GM19025 (cell line): ENCODE measurements at regions not wholly inside any gene's neighbourhood (a gene's known extent, or its start where the extent isn't known, plus 50 kb on each side); places are given as distances from the start of the nearest gene placed in this dataset.
"Not testable (repeated sequence)": the region's sequence is repeated elsewhere in the genome, so short reads cannot be mapped to it uniquely, and the experiment has no call there.

ENCODE experiments used
- ATAC-seq: cut with Tn5 transposase; IDR thresholded peaks from one replicate; pipeline ENCODE4 v1.9.1; 2021; ENCODE audit warnings: mild to moderate bottlenecking, low read depth, moderate library complexity; ENCODE audit not compliant: unreplicated experiment

GRCh38 chr12:47413806-47414205 is 292.0 kb downstream of the RPAP3 start:
- no peak for ATAC-seq

- ATAC-seq = no peak
These were observed 293.1 kb downstream of the RPAP3 start for GRCh38 chr12:47412601-47413236.

DNA sequence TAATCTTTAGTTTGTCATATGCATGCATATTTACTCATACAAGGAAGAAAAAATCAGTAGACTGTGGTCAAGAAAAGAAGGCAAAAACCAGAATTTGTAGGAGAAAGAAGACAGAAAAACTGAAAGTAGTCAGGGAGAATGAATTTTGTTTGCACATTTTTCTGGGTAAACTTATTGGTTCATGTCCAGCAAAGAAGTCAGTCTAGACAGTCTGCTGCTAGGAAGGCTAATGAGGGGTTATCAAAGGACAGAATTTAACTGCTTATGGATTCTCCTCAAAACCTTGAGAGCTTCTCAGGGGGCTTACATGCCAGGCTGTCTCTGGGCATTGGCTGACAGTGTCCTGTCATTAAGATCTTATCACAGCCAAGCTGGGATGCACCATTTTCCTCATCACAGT is 293.9 kb downstream of the RPAP3 start:
- no peak for ATAC-seq

DNA sequence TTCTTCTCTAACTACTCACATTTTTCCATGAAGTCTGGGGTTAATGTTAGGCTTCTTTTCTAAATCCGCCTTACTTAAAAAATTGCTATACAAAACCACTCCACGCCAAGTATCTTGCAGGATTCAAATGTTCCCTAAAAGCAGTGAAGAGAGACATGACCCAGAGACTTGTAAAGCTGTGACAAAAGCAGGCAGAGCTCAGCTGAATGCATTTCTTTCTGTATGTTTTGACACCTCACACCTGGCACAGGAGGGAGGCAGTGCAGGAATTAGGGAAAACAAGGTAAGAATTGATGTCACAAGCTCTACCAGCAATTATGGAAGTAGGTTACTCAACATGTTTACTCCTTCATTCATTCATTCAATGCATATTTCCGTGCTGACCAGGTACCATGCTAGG is 295.0 kb downstream of the RPAP3 start:
- ATAC-seq = no peak

- ATAC-seq = no peak
These were observed 295.4 kb downstream of the RPAP3 start for GRCh38 chr12:47410383-47410782.

DNA sequence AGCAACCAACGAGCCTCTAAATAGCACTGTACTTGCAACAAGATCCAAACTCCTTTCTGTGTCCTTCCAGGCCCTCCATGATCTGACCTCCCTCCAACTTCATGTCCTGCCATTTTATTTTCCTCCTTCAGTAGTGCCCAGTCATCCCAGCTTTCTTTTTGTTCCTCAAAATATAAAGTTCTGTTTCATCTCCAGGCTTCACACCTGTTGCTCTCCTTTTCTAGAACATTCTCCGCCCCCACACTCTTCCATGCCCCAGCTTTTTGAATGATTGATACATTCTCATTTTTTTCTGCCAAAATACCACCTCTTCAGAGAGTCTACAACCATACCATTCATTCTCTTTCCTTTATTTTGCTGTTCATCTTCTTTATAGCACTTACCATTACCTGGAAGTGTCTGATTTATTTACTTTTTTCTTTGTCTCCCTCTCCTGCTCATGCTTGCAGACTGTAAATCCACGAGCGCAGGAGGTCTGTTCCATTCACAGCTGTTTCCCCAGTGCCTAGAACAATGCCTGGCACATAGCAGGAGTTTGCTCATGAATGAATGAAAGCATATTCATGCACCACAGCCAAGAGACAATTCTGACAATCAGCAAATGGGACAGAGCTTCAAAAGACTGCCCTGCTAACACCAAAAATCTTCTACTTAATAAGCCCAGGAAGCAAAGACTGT is 296.4 kb downstream of the RPAP3 start:
- ATAC-seq = no peak

DNA sequence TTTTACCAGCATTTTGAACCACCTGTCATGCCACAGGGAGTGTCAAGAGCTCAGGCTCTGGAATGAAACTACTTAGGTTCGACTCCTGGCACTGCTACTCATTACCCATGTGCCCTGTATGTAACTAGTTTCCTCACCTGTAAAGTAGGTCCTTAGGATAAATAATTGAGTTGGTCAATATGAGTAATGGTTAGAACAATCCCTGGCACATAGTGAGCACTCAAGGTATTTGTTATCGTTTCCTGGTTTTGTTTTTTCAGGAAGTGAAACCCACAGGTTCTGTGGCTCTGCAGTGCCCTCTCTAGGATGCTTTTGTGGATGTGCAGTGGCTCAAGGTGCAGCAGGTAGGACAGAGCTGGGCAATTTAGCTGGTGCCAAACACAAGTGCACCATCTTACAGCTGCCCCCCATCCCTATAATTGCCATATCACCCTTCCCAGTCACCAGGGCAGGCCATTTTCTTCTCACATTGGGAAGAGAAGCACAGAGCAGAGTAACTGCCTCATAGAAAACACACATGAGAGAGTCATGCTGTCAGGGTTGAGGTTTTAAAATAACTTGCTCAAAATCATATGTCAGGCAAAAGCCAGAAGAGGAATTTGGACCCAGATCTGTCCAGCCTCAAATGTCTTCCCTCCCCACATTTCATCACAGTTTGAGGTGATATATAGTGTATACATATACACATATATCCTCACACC is 297.5 kb downstream of the RPAP3 start:
- peak; percentile 81 for ATAC-seq

- no peak for ATAC-seq
These were observed 298.2 kb downstream of the RPAP3 start for GRCh38 chr12:47407463-47408129.

GRCh38 chr12:47403681-47404080 is 302.1 kb downstream of the RPAP3 start:
- ATAC-seq = no peak

DNA sequence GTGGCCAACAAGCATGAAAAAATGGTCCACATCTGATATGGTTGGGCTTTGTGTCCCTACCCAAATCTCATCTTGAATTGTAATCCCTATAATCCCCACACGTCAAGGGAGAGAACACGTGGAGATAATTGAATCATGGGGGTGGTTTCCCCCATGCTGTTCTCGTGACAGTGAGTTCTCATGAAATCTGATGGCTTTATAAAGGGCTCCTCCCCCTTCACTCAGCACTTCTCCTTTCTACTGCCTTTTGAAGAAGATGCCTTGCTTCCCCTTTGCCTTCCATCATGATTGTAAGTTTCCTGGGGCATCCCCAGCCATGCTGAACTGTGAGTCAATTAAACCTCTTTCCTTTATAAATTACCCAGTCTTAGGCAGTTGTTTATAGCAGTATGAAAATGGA is 304.6 kb downstream of the RPAP3 start:
- ATAC-seq = not testable (repeated sequence)

DNA sequence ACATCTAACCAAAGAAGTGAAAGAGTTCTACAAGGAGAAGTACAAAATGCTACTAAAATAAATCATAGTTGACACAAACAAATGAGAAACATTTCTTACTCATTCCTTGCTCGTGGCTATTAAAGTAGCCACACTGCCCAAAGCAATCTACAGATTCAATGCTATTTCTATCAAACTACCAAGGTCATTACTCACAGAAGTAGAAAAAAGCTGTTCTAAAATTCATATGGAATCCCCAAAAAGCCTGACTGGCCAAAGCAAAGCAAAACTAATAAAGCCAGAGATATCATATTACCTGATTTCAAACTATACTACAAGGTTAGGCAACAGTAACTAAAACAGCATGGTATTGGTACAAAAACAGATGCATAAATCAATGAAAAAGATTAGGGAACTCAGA is 305.6 kb downstream of the RPAP3 start:
- no peak for ATAC-seq

DNA sequence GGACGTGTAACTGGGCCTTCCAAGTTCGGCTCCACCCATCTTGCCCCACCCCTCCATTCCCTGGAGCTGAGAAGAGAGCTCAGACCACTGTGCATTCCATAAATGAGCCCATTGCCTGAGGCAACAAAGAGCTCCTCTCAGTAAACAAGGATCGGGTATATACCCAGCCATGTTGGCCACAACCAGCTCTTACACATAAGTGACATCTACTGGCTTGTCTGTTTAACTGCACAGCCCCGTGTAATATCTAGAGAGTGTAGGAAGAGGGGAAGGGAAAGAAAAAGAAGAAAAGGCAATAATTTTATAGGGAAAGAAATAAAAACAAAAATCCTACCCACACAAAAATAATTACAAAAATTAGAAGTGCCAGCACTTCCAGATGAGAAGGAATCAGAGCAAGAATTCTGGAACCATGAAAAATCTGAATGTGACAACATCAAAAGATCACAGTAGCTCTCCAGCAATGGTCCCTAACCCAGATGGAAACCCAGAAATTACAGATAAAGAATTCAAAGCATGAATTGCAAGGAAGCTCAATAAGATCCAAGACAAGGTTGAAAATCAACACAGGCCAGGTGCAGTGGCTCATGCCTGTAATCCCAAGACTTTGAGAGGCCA is 308.1 kb downstream of the RPAP3 start:
- ATAC-seq = no peak

- ATAC-seq = no peak
These were observed 308.7 kb downstream of the RPAP3 start for GRCh38 chr12:47396902-47397663.

DNA sequence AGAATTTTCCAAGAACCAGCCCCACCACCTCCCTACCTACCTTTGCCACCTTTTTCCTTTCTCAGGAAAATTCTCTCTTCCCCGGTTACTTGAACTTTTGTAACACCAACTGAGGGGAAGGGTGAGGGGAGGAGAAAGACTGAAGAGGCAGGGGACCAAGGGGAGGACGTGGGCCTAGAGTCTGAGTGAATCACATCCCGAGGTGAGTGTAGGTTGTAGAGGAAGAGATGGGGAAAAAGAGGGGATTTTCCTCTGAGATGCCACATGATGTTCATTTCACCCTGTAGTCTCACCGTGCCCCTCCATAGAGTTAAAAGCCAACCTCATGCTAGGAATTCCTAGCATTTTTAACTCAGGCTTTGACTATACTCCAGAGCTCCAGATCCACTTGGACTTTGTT is 311.8 kb downstream of the RPAP3 start:
- no peak for ATAC-seq

DNA sequence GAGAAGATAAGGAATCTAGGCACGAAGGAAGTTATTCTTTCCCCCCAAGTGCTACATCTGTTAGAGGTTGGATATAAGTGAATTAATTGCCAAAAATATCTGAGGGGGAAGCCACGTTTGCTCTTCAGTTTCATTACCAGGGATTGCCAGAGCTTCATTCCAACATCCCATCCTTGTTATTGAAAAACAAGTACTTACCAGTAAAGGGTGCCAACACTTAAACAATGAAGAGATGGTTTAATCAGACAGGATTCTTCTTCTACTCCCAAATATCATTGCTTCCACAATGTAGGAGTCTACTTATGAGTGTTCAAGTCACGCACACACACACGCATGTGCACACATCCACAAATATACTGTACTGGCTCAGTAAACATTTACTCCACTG is 312.4 kb downstream of the RPAP3 start:
- no peak for ATAC-seq

DNA sequence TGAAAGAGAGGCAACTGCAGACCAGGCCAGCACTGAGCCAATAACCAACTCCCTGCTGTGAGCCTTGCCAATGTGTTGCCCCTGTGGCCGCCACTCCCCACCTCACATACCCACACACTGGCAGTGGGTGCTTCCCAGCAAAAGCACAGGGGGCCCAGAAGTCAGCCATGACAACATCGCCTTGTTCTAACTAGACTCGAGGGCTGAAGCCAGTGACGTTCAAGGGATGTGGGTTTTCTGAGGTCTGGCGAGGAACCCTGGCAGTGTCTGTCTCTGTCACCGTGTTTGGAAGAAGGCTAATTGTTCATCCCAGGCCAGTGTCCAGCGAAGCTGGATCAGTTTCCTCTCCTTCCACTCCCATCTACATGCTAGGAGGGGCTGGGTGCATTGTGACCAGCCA is 311.8 kb upstream of the AMIGO2 start:
- ATAC-seq = no peak

DNA sequence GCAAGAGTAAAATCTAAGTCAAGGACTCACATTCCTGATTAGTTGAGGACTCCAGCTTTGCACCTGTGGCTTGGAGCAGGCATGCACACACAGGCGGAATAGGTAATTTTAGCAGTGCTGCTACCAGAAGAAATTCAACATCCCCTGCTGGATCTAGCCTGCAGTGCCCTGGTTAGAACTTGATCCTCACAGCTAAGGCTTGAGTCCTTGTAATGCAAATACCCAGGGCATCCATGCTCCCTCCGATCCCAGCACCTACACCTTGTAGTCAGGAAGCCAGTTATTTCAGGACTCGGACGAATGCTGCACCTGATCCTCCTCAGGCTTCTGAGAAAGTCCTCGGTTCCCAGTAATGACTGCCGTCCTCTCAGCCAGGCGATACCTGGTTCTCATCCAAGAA is 309.0 kb upstream of the AMIGO2 start:
- ATAC-seq = no peak

DNA sequence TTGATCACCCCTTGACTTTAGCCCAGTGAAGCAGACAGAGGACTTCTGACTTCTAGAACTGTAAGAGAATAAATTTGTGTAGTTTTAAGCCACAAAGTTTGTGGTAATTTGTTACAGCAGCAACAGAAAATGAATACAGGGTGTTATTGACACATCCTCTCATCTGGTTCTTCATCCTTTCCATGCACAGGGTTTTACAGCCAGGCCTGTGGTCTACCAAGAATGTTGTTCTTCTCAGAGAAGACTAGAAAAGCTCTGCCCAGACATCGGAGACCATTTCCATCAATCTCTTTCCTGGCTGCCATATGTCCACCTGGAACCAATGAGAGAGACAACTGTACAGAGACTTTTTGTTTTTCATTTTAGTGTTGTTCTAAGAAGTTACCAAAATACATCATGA is 308.2 kb upstream of the AMIGO2 start:
- ATAC-seq = no peak

- ATAC-seq = no peak
These were observed 305.9 kb upstream of the AMIGO2 start for GRCh38 chr12:47385653-47386052.

DNA sequence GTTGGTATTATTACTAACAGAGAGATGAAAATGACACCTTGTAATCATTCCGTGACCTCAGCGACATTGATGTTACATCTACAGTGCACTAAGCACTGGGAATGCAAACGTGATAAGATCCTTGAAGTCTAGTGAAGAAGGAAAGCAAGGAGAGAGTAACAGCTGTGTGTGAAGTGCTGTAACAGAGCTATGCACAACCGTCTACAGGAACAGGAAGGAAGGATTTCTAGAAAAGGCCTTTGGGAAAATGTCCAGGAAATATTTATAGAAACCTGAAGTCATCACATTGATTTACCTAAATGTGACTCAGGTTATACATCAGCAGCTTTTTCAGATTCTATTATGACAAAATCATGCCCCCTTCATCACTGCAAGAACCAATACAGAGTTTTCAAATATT is 304.2 kb upstream of the AMIGO2 start:
- no peak for ATAC-seq
